ENCODE measurements at regions not wholly inside any gene's neighbourhood (a gene's known extent, or its start where the extent isn't known, plus 50 kb on each side); places are given as distances from the start of the nearest gene placed in this dataset.

DNA sequence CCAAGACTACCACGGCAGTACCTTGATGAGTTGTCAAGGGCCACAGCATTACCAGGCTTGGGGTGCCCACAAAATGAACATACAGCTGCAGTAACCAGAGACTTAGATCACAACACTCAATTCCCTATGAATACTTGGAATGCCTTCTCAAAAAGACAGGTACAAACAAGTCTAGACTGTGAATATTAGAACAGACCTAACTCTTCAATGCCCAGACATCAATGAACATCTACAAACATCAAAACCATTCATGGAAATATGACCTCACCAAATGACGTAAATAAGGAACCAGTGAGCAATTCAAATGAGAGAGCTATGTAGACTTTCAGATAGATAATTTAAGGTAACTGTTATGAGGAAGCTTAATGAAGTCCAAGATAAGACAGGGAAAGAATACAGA is 185.1 kb upstream of the POU1F1 start:
- peaks cover 2% of the 10 kb centered on the region for H3K27me3 Mint-ChIP-seq (ENCODE audit: low read depth)
- no peaks in the 10 kb centered on the region for H3K4me1 Mint-ChIP-seq (ENCODE audit: low read depth)

DNA sequence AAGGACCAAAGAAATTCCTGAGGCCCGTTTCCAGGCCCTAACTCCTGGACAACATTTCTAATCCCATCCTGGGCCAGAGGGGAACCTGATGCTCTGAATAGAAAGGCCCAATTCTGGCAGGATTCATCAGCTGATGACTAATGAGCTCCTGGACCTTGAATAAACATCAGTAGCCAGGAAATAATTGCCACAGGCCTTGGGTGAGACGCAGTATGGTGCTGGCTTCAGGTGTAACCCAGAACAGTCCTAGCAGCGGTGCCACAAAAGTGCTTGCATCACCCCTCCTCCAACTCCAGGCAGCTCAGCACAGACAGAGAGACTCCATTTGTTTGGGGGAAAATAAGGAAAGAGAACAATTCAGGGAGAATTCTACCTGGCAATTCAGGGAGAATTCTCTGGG is 184.7 kb upstream of the POU1F1 start:
- Mint-ChIP-seq H3K27ac (ENCODE audit: unreplicated experiment) (no peak overlapping the region), H3K27me3 (ENCODE audit: low read depth) (peaks cover 2% of the 10 kb centered on the region), H3K36me3 (ENCODE audit: low read depth) (no peaks in the 10 kb centered on the region)

More for the DNA sequence above, 185.1 kb upstream of the POU1F1 start:
- H3K4me3 Mint-ChIP-seq (ENCODE audit: unreplicated experiment) = no peak overlapping the region
- no peaks in the 10 kb centered on the region for H3K36me3 Mint-ChIP-seq (ENCODE audit: low read depth)
- peaks cover 10% of the 10 kb centered on the region for H3K9me3 Mint-ChIP-seq (ENCODE audit: low read depth)
- H3K27ac Mint-ChIP-seq (ENCODE audit: unreplicated experiment) = no peak overlapping the region
- DNase-seq (ENCODE audit: low spot score) = no peak
- TF ChIP-seq, protein P1, sequence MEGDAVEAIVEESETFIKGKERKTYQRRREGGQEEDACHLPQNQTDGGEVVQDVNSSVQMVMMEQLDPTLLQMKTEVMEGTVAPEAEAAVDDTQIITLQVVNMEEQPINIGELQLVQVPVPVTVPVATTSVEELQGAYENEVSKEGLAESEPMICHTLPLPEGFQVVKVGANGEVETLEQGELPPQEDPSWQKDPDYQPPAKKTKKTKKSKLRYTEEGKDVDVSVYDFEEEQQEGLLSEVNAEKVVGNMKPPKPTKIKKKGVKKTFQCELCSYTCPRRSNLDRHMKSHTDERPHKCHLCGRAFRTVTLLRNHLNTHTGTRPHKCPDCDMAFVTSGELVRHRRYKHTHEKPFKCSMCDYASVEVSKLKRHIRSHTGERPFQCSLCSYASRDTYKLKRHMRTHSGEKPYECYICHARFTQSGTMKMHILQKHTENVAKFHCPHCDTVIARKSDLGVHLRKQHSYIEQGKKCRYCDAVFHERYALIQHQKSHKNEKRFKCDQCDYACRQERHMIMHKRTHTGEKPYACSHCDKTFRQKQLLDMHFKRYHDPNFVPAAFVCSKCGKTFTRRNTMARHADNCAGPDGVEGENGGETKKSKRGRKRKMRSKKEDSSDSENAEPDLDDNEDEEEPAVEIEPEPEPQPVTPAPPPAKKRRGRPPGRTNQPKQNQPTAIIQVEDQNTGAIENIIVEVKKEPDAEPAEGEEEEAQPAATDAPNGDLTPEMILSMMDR (IDR thresholded peaks at IDR 0.05) = no peak

DNA sequence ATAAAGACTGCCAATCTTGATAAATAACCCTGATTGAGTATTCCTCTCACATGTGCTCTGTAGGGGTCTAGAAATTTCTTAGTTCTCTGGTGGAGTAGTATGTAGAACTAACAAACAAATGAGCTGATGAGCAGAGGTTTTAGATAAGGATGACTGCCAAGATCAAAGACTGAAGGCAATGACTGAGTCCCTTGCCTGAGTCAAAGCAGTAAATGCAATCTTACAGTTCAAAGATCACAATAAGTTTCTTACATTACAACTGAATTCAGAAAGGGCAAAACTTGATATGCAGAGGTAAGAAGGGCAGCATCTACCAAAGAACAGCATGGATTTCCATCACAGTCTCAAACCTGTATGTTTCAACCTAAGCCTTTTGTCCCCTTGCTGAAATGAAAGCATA is 172.2 kb upstream of the POU1F1 start:
- no peak overlapping the region for H3K4me3 Mint-ChIP-seq (ENCODE audit: unreplicated experiment)
- TF ChIP-seq, protein P1 (IDR thresholded peaks at IDR 0.05) = no peak
- no peaks in the 10 kb centered on the region for H3K36me3 Mint-ChIP-seq (ENCODE audit: low read depth)
- peaks cover 16% of the 10 kb centered on the region for H3K27me3 Mint-ChIP-seq (ENCODE audit: low read depth)
- H3K9me3 Mint-ChIP-seq (ENCODE audit: low read depth) = peaks cover 15% of the 10 kb centered on the region
- DNase-seq (ENCODE audit: low spot score) = no peak
- H3K4me1 Mint-ChIP-seq (ENCODE audit: low read depth) = no peaks in the 10 kb centered on the region
- H3K27ac Mint-ChIP-seq (ENCODE audit: unreplicated experiment) = no peak overlapping the region

More for the DNA sequence above, 184.7 kb upstream of the POU1F1 start:
- TF ChIP-seq, protein P1 (IDR thresholded peaks at IDR 0.05) = no peak
- Mint-ChIP-seq H3K9me3 (ENCODE audit: low read depth) (peaks cover 6% of the 10 kb centered on the region), H3K4me1 (ENCODE audit: low read depth) (no peaks in the 10 kb centered on the region), H3K4me3 (ENCODE audit: unreplicated experiment) (no peak overlapping the region)
- DNase-seq (ENCODE audit: low spot score) = no peak

DNA sequence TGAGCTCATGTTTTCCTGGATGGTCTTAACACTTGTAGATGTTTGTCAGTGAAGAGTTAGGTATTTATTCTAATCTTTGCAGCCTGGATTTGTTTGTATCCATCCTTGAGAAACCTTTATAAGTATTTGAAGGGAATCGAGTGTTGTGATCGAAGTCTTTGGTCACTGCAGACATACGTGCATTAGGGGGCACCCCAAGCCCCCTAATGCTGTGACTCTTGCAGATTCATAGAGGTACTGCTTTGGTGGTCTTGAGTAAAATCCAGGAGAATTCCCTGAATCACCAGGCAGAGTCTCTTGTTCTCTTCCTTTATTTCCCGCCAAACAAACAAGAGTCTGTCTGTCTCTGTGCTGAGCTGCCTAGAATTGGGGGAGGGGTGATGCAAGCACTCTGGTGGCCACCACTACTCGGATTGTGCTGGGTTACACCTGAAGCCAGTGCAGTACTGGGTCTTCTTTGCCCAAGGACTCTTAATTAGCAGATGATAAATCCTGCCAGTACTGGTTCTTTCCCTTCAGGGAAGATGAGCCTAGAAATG is 170.5 kb upstream of the POU1F1 start:
- Mint-ChIP-seq H3K9me3 (ENCODE audit: low read depth) (peaks cover 15% of the 10 kb centered on the region), H3K4me1 (ENCODE audit: low read depth) (no peaks in the 10 kb centered on the region)

DNA sequence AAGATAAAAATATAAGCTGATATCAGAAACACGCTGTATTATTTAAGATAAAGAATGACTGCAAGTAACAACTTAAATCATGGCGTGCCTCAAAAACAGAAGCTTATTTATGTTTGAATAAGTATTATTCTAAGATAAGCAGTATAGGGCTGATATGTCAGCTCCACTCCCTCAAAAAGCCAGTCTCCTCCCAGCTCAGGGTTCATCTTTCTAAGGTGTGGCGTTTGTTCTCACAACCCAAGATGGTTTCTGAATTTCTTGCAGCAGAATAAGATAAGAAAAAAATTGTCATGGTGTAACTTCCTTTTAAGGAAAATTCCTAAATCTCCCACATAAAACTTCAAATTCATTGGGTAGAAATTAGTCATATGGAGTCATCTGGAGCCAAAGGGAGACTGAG is 166.1 kb upstream of the POU1F1 start:
- Mint-ChIP-seq H3K9me3 (ENCODE audit: low read depth) (peaks cover 15% of the 10 kb centered on the region), H3K27me3 (ENCODE audit: low read depth) (peaks cover 13% of the 10 kb centered on the region), H3K27ac (ENCODE audit: unreplicated experiment) (no peak overlapping the region), H3K36me3 (ENCODE audit: low read depth) (no peaks in the 10 kb centered on the region), H3K4me1 (ENCODE audit: low read depth) (peaks cover 5% of the 10 kb centered on the region), H3K4me3 (ENCODE audit: unreplicated experiment) (no peak overlapping the region)
- DNase-seq (ENCODE audit: low spot score) = no peak
- TF ChIP-seq, protein P1 (IDR thresholded peaks at IDR 0.05) = no peak

More for the DNA sequence above, 170.5 kb upstream of the POU1F1 start:
- TF ChIP-seq, protein P1 (IDR thresholded peaks at IDR 0.05) = no peak
- no peaks in the 10 kb centered on the region for H3K36me3 Mint-ChIP-seq (ENCODE audit: low read depth)
- no peak overlapping the region for H3K27ac Mint-ChIP-seq (ENCODE audit: unreplicated experiment)
- no peak overlapping the region for H3K4me3 Mint-ChIP-seq (ENCODE audit: unreplicated experiment)
- DNase-seq (ENCODE audit: low spot score) = no peak
- peaks cover 13% of the 10 kb centered on the region for H3K27me3 Mint-ChIP-seq (ENCODE audit: low read depth)

All from chondrocyte (in vitro differentiated cells).